ENCODE measurements at regions not wholly inside any gene's neighbourhood (a gene's known extent, or its start where the extent isn't known, plus 50 kb on each side); places are given as distances from the start of the nearest gene placed in this dataset.

- no peak for TF ChIP-seq CTCF (IDR thresholded peaks at IDR 0.05)
- no peak for TF ChIP-seq POLR2A (IDR thresholded peaks at IDR 0.05)
Measured at GRCh38 chr3:34046154-34046553, 247.7 kb downstream of the PDCD6IP start.

All from Peyer's patch (tissue), 4 donors.